OCI-LY1 (cell line): ENCODE measurements at regions not wholly inside any gene's neighbourhood (a gene's known extent, or its start where the extent isn't known, plus 50 kb on each side); places are given as distances from the start of the nearest gene placed in this dataset.

Experiments
- H2AFZ ChIP-seq: fragments of 200-600 bp; sonication (generic), shearing (Covaris generic); 2 replicates; pipeline ENCODE4 v1.6.0; 2014; ENCODE audit warnings: antibody characterized with exemption, mild to moderate bottlenecking, low read length
- H3F3A ChIP-seq: fragments of 200-600 bp; sonication (generic), shearing (Covaris generic); 2 replicates; pipeline ENCODE4 v1.6.0; 2014; ENCODE audit warnings: mild to moderate bottlenecking, antibody characterized with exemption, low read length, moderate library complexity; ENCODE audit not compliant: insufficient read depth
- H3K27ac ChIP-seq: fragments of 200-600 bp; sonication (generic); 2 replicates; pipeline ENCODE4 v1.5.1; 2014; ENCODE audit warnings: low read length, mixed run types, mild to moderate bottlenecking, low read depth; ENCODE audit not compliant: poor library complexity, severe bottlenecking
- H3K27me3 ChIP-seq: fragments of 200-600 bp; sonication (generic); 2 replicates; pipeline ENCODE4 v1.6.0; 2014; ENCODE audit warnings: antibody characterized with exemption, mild to moderate bottlenecking, low read length, moderate library complexity; ENCODE audit not compliant: insufficient read depth
- H3K36me3 ChIP-seq: fragments of 200-600 bp; sonication (generic); 2 replicates; pipeline ENCODE4 v1.6.1; 2014; ENCODE audit warnings: mild to moderate bottlenecking, antibody characterized with exemption, low read length, moderate library complexity, mixed read lengths; ENCODE audit not compliant: insufficient read depth
- H3K4me1 ChIP-seq: fragments of 200-600 bp; sonication (generic); 2 replicates; pipeline ENCODE4 v1.5.1; 2014; ENCODE audit warnings: mild to moderate bottlenecking, low read length, moderate library complexity; ENCODE audit not compliant: insufficient read depth, severe bottlenecking
- H3K4me2 ChIP-seq: fragments of 200-600 bp; sonication (generic), shearing (Covaris generic); 2 replicates; pipeline ENCODE4 v1.6.1; 2014; ENCODE audit warnings: low read length
- H3K4me3 ChIP-seq: fragments of 200-600 bp; sonication (generic); 2 replicates; pipeline ENCODE4 v1.5.1; 2014; ENCODE audit warnings: low read length, low read depth, mild to moderate bottlenecking, mixed read lengths; ENCODE audit not compliant: poor library complexity, severe bottlenecking
- H3K79me2 ChIP-seq: fragments of 200-600 bp; shearing (Covaris generic); 2 replicates; pipeline ENCODE4 v1.6.1; 2016; ENCODE audit warnings: mixed run types, low read length, mixed read lengths; ENCODE audit not compliant: insufficient read depth
- H3K9ac ChIP-seq: fragments of 200-600 bp; sonication (generic), shearing (Covaris generic); 2 replicates; pipeline ENCODE4 v1.6.1; 2014; ENCODE audit warnings: mild to moderate bottlenecking, low read length, mixed read lengths
- H3K9me2 ChIP-seq: fragments of 200-600 bp; sonication (generic), shearing (Covaris generic); 2 replicates; pipeline ENCODE4 v1.6.1; 2014; ENCODE audit warnings: low read depth, mild to moderate bottlenecking, low read length, mixed read lengths
- H3K9me3 ChIP-seq: fragments of 200-600 bp; shearing (Covaris generic); 2 replicates; pipeline ENCODE4 v1.6.1; 2014; ENCODE audit warnings: low read length, mixed read lengths
- H4K20me1 ChIP-seq: fragments of 200-600 bp; sonication (generic), shearing (Covaris generic); 2 replicates; pipeline ENCODE4 v1.6.0; 2016; ENCODE audit warnings: mild to moderate bottlenecking, low read length; ENCODE audit not compliant: insufficient read depth
- CTCF ChIP-seq: fragments of 200-600 bp; sonication (generic), shearing (Covaris generic); IDR thresholded peaks from 2 replicates; pipeline ENCODE4 v1.5.1; 2017; ENCODE audit warnings: mild to moderate bottlenecking, antibody characterized with exemption, low read length, moderate library complexity, mixed read lengths
- EZH2 ChIP-seq: fragments of 200-600 bp; sonication (generic), shearing (Covaris generic); IDR thresholded peaks from 2 replicates; pipeline ENCODE4 v1.8.0; 2017; ENCODE audit warnings: borderline replicate concordance, mixed run types, mild to moderate bottlenecking, antibody characterized with exemption, low read length, moderate library complexity, mixed read lengths

GRCh38 chr6:134740027-134740373, 209.9 kb downstream of the ALDH8A1 start:
- TF ChIP-seq CTCF = no peak
- no peak for TF ChIP-seq EZH2
- Histone ChIP-seq H4K20me1 (no peaks in the 10 kb centered on the region), H3K27ac (no peak overlapping the region), H3K4me3 (no peak overlapping the region), H3K4me2 (no peak overlapping the region), H3K79me2 (no peaks in the 10 kb centered on the region), H3K36me3 (no peaks in the 10 kb centered on the region), H2AFZ (no peak overlapping the region), H3K9ac (no peak overlapping the region), H3K9me3 (no peaks in the 10 kb centered on the region), H3K27me3 (no peaks in the 10 kb centered on the region), H3F3A (no peaks in the 10 kb centered on the region), H3K9me2 (no peaks in the 10 kb centered on the region), H3K4me1 (no peaks in the 10 kb centered on the region)

- Histone ChIP-seq H3K4me3 (no peak overlapping the region), H3K9me3 (no peaks in the 10 kb centered on the region)
Measured at GRCh38 chr6:134739299-134740026, 210.4 kb downstream of the ALDH8A1 start.

GRCh38 chr6:134738211-134738885, 211.6 kb downstream of the ALDH8A1 start:
- Histone ChIP-seq H3K9me3 (no peaks in the 10 kb centered on the region), H3K9ac (no peak overlapping the region), H3K4me3 (no peak overlapping the region), H3K9me2 (no peaks in the 10 kb centered on the region), H3K27ac (no peak overlapping the region), H3K4me2 (no peak overlapping the region), H3K36me3 (no peaks in the 10 kb centered on the region), H4K20me1 (no peaks in the 10 kb centered on the region), H3K27me3 (no peaks in the 10 kb centered on the region), H3K4me1 (no peaks in the 10 kb centered on the region), H2AFZ (no peak overlapping the region), H3F3A (no peaks in the 10 kb centered on the region), H3K79me2 (no peaks in the 10 kb centered on the region)
- no peak for TF ChIP-seq CTCF
- no peak for TF ChIP-seq EZH2

More at GRCh38 chr6:134739299-134740026, 210.4 kb downstream of the ALDH8A1 start:
- H4K20me1 ChIP-seq = no peaks in the 10 kb centered on the region
- no peak overlapping the region for H3K4me2 ChIP-seq
- no peaks in the 10 kb centered on the region for H3K79me2 ChIP-seq
- H2AFZ ChIP-seq = no peak overlapping the region
- H3K27ac ChIP-seq = no peak overlapping the region
- no peaks in the 10 kb centered on the region for H3K36me3 ChIP-seq
- H3K9ac ChIP-seq = no peak overlapping the region
- TF ChIP-seq CTCF = no peak
- no peak for TF ChIP-seq EZH2
- H3K4me1 ChIP-seq = no peaks in the 10 kb centered on the region
- no peaks in the 10 kb centered on the region for H3K9me2 ChIP-seq
- H3F3A ChIP-seq = no peaks in the 10 kb centered on the region
- H3K27me3 ChIP-seq = no peaks in the 10 kb centered on the region
